BLaER1 (cell line): ENCODE measurements at regions not wholly inside any gene's neighbourhood (a gene's known extent, or its start where the extent isn't known, plus 50 kb on each side); places are given as distances from the start of the nearest gene placed in this dataset.
A peak's percentile ranks its signal among the peaks of the same experiment; 100 is the strongest.

Source experiments
- H3K27ac ChIP-seq: shearing (Covaris generic); formaldehyde crosslinking; 2 replicates; pipeline ENCODE4 v1.8.1; 2022
- H3K27me3 ChIP-seq: shearing (Covaris generic); formaldehyde crosslinking; 2 replicates; pipeline ENCODE4 v1.8.1; 2022
- H3K36me3 ChIP-seq: shearing (Covaris generic); formaldehyde crosslinking; 2 replicates; pipeline ENCODE4 v1.8.1; 2022
- H3K4me1 ChIP-seq: shearing (Covaris generic); formaldehyde crosslinking; 2 replicates; pipeline ENCODE4 v1.8.1; 2022
- H3K4me2 ChIP-seq: shearing (Covaris generic); formaldehyde crosslinking; 2 replicates; pipeline ENCODE4 v1.8.1; 2022
- H3K4me3 ChIP-seq: shearing (Covaris generic); formaldehyde crosslinking; 2 replicates; pipeline ENCODE4 v1.8.1; 2022
- H3K9ac ChIP-seq: shearing (Covaris generic); formaldehyde crosslinking; 2 replicates; pipeline ENCODE4 v1.8.1; 2022
- H3K9me3 ChIP-seq: shearing (Covaris generic); formaldehyde crosslinking; 2 replicates; pipeline ENCODE4 v1.8.1; 2022
- H4K20me1 ChIP-seq: shearing (Covaris generic); formaldehyde crosslinking; 2 replicates; pipeline ENCODE4 v1.8.1; 2022
- Cebpa-rat ChIP-seq: shearing (Covaris generic); IDR thresholded peaks from 2 replicates; pipeline ENCODE4 v1.8.1; 2022

- Histone ChIP-seq H3K4me1 (peaks cover 77% of the 10 kb centered on the region), H3K4me3 (no peak overlapping the region), H3K36me3 (no peaks in the 10 kb centered on the region), H3K9ac (no peak overlapping the region), H4K20me1 (no peaks in the 10 kb centered on the region), H3K9me3 (no peaks in the 10 kb centered on the region), H3K27me3 (no peaks in the 10 kb centered on the region), H3K27ac (no peak overlapping the region), H3K4me2 (no peak overlapping the region)
- TF ChIP-seq Cebpa-rat: no peak
Observed at GRCh38 chr4:184892999-184893398, 67.2 kb upstream of the ACSL1 start.

- no peak overlapping the region for H3K27ac ChIP-seq
Observed at GRCh38 chr4:184893801-184894571, 68.2 kb upstream of the ACSL1 start.

DNA sequence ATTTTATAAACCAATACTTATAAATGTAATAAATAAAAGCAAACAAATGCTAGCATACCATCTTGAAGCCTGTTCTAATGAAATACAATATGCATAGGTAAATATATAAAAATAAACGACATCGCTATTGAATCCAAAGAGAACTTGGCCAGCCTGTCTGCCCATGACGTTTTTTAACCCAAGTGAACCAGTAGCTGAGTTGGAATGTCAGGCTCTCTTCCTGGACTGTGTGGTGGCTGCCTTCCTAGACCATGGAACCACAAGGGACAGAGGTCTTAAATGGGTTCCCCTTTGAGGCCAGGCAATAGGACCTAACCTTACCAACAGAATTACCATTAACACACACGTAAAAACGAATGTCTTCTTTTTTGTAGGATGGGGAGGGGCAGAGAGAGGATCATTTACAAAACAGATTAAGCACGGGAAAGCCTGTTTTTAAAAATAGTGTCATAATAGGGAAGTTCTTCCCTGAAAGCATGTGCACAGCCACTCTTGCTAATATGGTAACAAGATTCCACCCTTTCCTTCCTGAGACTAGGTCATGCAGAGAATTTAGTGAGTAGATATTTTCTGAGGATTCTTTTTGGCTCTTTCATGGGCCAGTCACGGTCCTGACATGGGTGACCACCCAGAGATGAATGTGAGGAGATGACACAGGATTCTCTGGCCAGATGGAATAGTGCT, 69.4 kb upstream of the ACSL1 start:
- Histone ChIP-seq H3K9me3 (no peaks in the 10 kb centered on the region), H3K9ac (no peak overlapping the region), H3K36me3 (no peaks in the 10 kb centered on the region), H3K4me2 (peak overlapping the region; percentile 36), H4K20me1 (no peaks in the 10 kb centered on the region), H3K4me1 (peaks cover 74% of the 10 kb centered on the region), H3K4me3 (no peak overlapping the region), H3K27me3 (no peaks in the 10 kb centered on the region), H3K27ac (no peak overlapping the region)
- TF ChIP-seq Cebpa-rat: no peak

More at GRCh38 chr4:184893801-184894571, 68.2 kb upstream of the ACSL1 start:
- Histone ChIP-seq H3K9me3 (no peaks in the 10 kb centered on the region), H3K4me3 (no peak overlapping the region), H3K9ac (no peak overlapping the region), H3K27me3 (no peaks in the 10 kb centered on the region), H3K4me1 (peaks cover 77% of the 10 kb centered on the region), H3K4me2 (no peak overlapping the region), H3K36me3 (no peaks in the 10 kb centered on the region), H4K20me1 (no peaks in the 10 kb centered on the region)
- TF ChIP-seq Cebpa-rat: no peak

DNA sequence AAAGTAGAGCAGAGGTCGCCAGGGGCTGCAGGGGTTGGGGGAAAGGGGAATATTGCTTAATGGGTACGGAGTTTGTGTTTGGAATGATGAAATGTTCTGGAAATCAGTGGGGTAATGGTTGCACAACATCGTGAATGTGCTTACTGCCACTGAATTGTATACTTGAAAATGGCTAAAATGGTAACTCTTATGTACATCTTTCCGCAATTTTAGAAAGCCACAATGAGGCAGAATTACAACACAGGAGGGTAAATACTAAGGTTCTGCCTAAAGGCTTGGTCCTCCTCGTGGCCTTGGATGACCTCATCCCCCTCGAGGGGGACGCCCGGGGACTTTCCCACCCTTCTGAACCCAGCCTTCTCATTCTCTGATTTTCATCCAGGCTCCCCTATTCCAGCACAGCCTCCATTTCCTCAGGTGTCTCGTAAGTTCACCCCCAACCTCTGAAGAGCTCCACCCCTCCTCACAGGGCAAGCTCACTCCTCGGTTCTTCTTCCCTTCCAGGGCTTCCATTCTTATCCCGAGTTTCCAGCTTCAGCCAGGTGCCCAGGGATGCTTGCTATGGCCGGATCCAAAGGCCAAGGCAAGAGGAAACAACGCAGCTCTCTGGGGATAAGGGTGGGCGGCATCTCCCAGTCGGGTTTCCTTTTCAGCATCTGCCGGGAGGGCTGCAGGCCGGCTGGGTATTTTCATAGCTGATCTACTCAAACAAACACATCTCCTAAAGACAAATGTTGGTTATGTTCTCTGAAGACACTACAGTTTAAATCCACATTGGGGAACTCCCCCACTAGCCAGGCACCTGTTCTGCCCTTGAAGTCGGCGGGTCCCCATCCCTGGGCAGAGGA, 71.3 kb upstream of the ACSL1 start:
- TF ChIP-seq Cebpa-rat: 0 out of 2 replicates have a peak, but pooled peaks have one; percentile 9
- H4K20me1 ChIP-seq: no peaks in the 10 kb centered on the region
- no peaks in the 10 kb centered on the region for H3K36me3 ChIP-seq
- peak overlapping the region; percentile 78 for H3K4me2 ChIP-seq
- no peak overlapping the region for H3K9ac ChIP-seq
- H3K9me3 ChIP-seq: peaks cover 3% of the 10 kb centered on the region; the same call in 1 of the 2 replicates
- no peak overlapping the region for H3K27ac ChIP-seq
- H3K27me3 ChIP-seq: no peaks in the 10 kb centered on the region
- peaks cover 57% of the 10 kb centered on the region for H3K4me1 ChIP-seq
- no peak overlapping the region for H3K4me3 ChIP-seq

- peaks cover 57% of the 10 kb centered on the region for H3K4me1 ChIP-seq
- 0 out of 2 replicates have a peak overlapping the region, but pooled peaks have one; percentile 17 for H3K9ac ChIP-seq
- H3K4me2 ChIP-seq: peak overlapping the region; percentile 78
- no peaks in the 10 kb centered on the region for H4K20me1 ChIP-seq
- H3K4me3 ChIP-seq: no peak overlapping the region
- no peak for TF ChIP-seq Cebpa-rat
- no peaks in the 10 kb centered on the region for H3K36me3 ChIP-seq
- peak overlapping the region; percentile 34; the same call in 1 of the 2 replicates for H3K27ac ChIP-seq
- peaks cover 3% of the 10 kb centered on the region; the same call in 1 of the 2 replicates for H3K9me3 ChIP-seq
- no peaks in the 10 kb centered on the region for H3K27me3 ChIP-seq
Observed at GRCh38 chr4:184897895-184898294, 72.1 kb upstream of the ACSL1 start.

DNA sequence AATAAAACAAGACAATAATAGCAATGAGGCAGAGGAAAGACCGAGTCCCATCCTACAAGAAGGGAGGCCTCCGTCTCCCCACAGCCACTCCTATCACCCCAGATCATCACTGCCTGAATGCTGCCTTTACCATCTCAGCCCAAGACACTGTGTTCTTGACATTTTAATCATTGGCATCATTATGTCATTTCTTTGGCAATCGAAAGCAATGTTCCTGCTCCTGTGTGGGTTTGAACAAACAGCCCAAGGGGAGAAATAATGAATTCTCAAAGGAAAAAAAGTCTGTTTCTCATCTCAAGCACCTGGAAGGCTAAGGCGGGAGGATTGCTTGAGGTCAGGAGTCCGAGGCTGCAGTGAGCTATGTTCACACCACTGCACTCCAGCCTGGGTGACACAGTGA, 73.0 kb upstream of the ACSL1 start:
- Histone ChIP-seq H3K36me3 (no peaks in the 10 kb centered on the region), H4K20me1 (no peaks in the 10 kb centered on the region), H3K27me3 (no peaks in the 10 kb centered on the region), H3K9me3 (peaks cover 3% of the 10 kb centered on the region; the same call in 1 of the 2 replicates), H3K4me1 (peaks cover 57% of the 10 kb centered on the region), H3K4me2 (peak overlapping the region; percentile 78), H3K4me3 (no peak overlapping the region), H3K27ac (0 out of 2 replicates have a peak overlapping the region, but pooled peaks have one; percentile 34), H3K9ac (no peak overlapping the region)
- TF ChIP-seq Cebpa-rat: no peak

GRCh38 chr4:184899261-184900134, 73.7 kb upstream of the ACSL1 start:
- Histone ChIP-seq H3K27ac (no peak overlapping the region), H4K20me1 (no peaks in the 10 kb centered on the region), H3K9me3 (peaks cover 3% of the 10 kb centered on the region; the same call in 1 of the 2 replicates), H3K9ac (no peak overlapping the region), H3K4me2 (peak overlapping the region; percentile 78), H3K4me1 (peaks cover 52% of the 10 kb centered on the region), H3K36me3 (no peaks in the 10 kb centered on the region), H3K4me3 (no peak overlapping the region), H3K27me3 (no peaks in the 10 kb centered on the region)
- TF ChIP-seq Cebpa-rat: no peak

- H4K20me1 ChIP-seq: no peaks in the 10 kb centered on the region
- peaks cover 47% of the 10 kb centered on the region for H3K4me1 ChIP-seq
- H3K27me3 ChIP-seq: no peaks in the 10 kb centered on the region
- no peak overlapping the region for H3K27ac ChIP-seq
- H3K4me3 ChIP-seq: no peak overlapping the region
- no peak overlapping the region for H3K4me2 ChIP-seq
- no peak for TF ChIP-seq Cebpa-rat
- peaks cover 3% of the 10 kb centered on the region; the same call in 1 of the 2 replicates for H3K9me3 ChIP-seq
- no peak overlapping the region for H3K9ac ChIP-seq
- H3K36me3 ChIP-seq: no peaks in the 10 kb centered on the region
Observed at GRCh38 chr4:184900184-184900583, 74.4 kb upstream of the ACSL1 start.

DNA sequence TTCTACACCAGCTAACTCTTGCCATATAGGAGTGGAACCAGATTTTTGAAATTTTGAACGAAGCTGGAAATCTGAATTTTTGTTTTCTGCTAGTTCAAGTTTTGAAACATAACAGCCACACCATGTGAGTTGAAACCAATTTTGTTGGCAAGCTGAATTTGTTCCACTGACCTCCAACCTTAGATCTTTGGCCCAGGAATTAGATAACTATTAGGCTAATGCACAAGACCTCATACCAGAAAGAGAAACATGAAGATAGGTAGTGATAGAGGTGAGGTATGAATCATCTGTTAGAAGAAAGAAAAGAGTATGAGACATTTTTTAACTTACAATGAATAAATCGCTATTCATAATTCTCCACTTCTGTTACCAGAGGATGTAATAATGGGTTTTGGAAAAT, 76.8 kb upstream of the ACSL1 start:
- Histone ChIP-seq H3K27ac (no peak overlapping the region), H3K4me1 (peaks cover 23% of the 10 kb centered on the region), H3K4me2 (no peak overlapping the region), H3K27me3 (no peaks in the 10 kb centered on the region), H4K20me1 (no peaks in the 10 kb centered on the region), H3K36me3 (no peaks in the 10 kb centered on the region), H3K4me3 (no peak overlapping the region), H3K9ac (no peak overlapping the region), H3K9me3 (peaks cover 3% of the 10 kb centered on the region; the same call in 1 of the 2 replicates)
- TF ChIP-seq Cebpa-rat: no peak
